ENCODE measurements at regions not wholly inside any gene's neighbourhood (a gene's known extent, or its start where the extent isn't known, plus 50 kb on each side); places are given as distances from the start of the nearest gene placed in this dataset.

GRCh38 chr12:126926023-126926594 lies 1340.9 kb upstream of the TMEM132C start:
- TF ChIP-seq GABPA (IDR thresholded peaks at IDR 0.05; ENCODE audit: low read depth) (no peak), NFYB (IDR thresholded peaks at IDR 0.05; ENCODE audit: insufficient read depth, low read depth, low read length) (no peak), CTCF (IDR thresholded peaks at IDR 0.05 in 2 of 3, conservative IDR thresholded peaks at IDR 0.05 in 1 of 3; ENCODE audit: control insufficient read depth in 2 of 3, extremely low read depth in 1 of 3, insufficient read depth in 1 of 3, low read depth in 3 of 3, low read length in 3 of 3) (no peak; a peak in 1 of 6 replicates), BRCA1 (IDR thresholded peaks at IDR 0.05; ENCODE audit: low read depth, low read length) (no peak), TCF12 (IDR thresholded peaks at IDR 0.05; ENCODE audit: low read depth, low read length) (no peak)
